AG04450 (cell line): ENCODE measurements at regions not wholly inside any gene's neighbourhood (a gene's known extent, or its start where the extent isn't known, plus 50 kb on each side); places are given as distances from the start of the nearest gene placed in this dataset.
"Not testable (repeated sequence)": the region's sequence is repeated elsewhere in the genome, so short reads cannot be mapped to it uniquely, and the experiment has no call there.

Experiments used
- CTCF ChIA-PET: fragments of 300-600, 350-600 bp; formaldehyde crosslinking; extraction: SDS; loops from one replicate; lab custom pipeline; 2022; ENCODE audit warnings: antibody characterized with exemption, inconsistent platforms; lab: Charles Lee
- POLR2A ChIA-PET: fragments of 350-600 bp; formaldehyde crosslinking; extraction: SDS; loops from one replicate; lab custom pipeline; 2021; ENCODE audit warnings: antibody characterized with exemption, inconsistent platforms; lab: Yijun Ruan, JAX
- DNase-seq: peaks from one replicate; pipeline ENCODE4 v3.0.0-alpha.2; 2011; ENCODE audit warnings: low read depth, low spot score
- H3K27ac ChIP-seq: one replicate; pipeline ENCODE4 v1.5.1; 2012; ENCODE audit warnings: low read depth, low read length, control low read depth
- H3K27me3 ChIP-seq: one replicate; pipeline ENCODE4 v1.6.0; 2012; ENCODE audit warnings: low read length; ENCODE audit not compliant: control insufficient read depth, insufficient read depth
- H3K4me3 ChIP-seq: 2 replicates; pipeline ENCODE4 v1.5.1; 2011; ENCODE audit warnings: mild to moderate bottlenecking, low read depth, low read length, control low read depth
- H3K9me3 ChIP-seq: 2 replicates; pipeline ENCODE4 v1.5.1; 2012; ENCODE audit warnings: low read length; ENCODE audit not compliant: control insufficient read depth, insufficient read depth
- TF ChIP-seq, protein P1 (sequence below): IDR thresholded peaks from 2 replicates; pipeline ENCODE4 v1.5.1; 2011; ENCODE audit warnings: low read depth, low read length, control low read depth, inconsistent platforms

DNA sequence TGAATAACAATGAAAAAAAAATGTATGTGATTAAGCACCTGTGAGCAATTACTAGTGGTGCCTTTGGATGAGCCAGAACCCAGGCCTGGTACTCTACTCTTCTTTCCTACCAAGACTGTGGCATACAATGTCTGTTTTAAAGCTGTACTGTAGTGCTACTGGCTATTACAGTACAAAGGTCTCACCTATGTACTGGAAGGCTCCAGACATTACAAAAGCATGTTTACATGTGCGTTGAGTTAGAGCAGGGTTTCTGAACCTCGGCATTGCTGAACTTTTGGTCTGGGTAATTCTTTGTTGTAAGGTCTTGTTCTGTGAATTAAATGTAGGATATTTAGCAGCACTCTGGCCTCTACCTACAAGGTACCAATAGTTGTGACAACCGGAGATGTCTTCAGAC lies 153.8 kb downstream of the SPATA18 start:
- ChIA-PET CTCF (no interaction called here), POLR2A (no interaction called here)
- H3K9me3 ChIP-seq = no peaks in the 10 kb centered on the region
- DNase-seq = no peak
- no peak overlapping the region for H3K27ac ChIP-seq
- H3K27me3 ChIP-seq = no peaks in the 10 kb centered on the region
- TF ChIP-seq, protein P1, sequence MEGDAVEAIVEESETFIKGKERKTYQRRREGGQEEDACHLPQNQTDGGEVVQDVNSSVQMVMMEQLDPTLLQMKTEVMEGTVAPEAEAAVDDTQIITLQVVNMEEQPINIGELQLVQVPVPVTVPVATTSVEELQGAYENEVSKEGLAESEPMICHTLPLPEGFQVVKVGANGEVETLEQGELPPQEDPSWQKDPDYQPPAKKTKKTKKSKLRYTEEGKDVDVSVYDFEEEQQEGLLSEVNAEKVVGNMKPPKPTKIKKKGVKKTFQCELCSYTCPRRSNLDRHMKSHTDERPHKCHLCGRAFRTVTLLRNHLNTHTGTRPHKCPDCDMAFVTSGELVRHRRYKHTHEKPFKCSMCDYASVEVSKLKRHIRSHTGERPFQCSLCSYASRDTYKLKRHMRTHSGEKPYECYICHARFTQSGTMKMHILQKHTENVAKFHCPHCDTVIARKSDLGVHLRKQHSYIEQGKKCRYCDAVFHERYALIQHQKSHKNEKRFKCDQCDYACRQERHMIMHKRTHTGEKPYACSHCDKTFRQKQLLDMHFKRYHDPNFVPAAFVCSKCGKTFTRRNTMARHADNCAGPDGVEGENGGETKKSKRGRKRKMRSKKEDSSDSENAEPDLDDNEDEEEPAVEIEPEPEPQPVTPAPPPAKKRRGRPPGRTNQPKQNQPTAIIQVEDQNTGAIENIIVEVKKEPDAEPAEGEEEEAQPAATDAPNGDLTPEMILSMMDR = no peak
- H3K4me3 ChIP-seq = no peak overlapping the region

DNA sequence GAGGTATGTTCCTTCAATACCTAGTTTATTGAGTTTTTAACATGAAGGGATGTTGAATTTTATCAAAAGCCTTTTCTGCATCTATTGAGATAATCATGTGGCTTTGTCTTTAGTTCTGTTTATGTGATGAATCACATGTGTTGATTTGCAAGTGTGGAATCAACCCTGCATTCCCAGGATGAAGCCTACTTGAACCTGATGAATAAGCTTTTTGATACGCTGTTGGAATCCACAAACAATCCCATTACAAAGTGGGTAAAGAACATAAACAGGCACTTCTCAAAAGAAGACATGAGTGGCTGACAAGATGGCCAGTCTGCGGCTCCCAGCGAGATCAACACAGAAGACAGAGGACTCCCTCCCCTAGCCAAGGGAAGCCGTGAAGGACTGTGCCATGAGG lies 156.0 kb downstream of the SPATA18 start:
- CTCF ChIA-PET, H3K4me3 ChIP-seq, H3K27me3 ChIP-seq, DNase-seq, POLR2A ChIA-PET, H3K9me3 ChIP-seq, H3K27ac ChIP-seq: not testable (repeated sequence)

DNA sequence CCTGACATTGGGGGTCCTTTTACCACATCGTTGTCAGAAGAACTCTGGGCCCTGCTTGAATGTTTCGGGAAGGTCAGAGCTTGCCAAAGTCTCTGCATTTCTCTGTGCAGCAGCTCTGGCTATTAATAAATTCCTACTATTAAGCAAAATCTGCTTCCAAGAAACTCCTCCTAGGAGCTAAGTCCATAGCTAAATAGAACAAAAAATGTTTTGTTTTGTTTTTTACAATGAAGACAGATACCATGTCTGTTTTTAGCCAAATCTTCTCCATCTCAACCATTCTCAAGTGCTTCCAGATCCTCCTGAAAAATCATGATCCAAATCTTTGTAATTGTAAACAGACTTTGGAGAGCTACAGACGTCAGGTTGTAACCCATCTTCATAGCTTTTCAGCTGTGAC lies 161.6 kb downstream of the SPATA18 start:
- POLR2A ChIA-PET = no interaction called here

DNA sequence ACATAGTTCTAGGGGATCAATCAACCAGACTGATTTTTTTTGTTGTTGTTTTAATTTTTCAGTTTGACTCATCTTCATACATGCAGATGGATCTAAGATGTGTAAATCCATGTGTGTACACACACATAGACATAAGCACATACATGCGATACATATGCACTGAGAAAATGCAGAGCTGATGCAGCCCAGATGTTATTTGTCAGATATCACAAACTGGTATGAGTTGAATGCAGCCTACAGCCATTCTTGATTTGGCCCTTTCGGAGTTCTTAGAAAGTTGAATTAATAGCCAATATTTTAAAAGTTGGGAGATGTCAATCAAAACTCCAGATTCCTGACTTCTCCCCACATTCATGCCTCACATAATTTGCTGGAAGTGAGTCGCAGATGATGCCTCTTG lies 180.4 kb downstream of the SPATA18 start:
- Histone ChIP-seq H3K4me3 (no peak overlapping the region), H3K9me3 (no peaks in the 10 kb centered on the region), H3K27ac (no peak overlapping the region), H3K27me3 (no peaks in the 10 kb centered on the region)
- no peak for DNase-seq
- ChIA-PET POLR2A (no interaction called here), CTCF (no interaction called here)
- TF ChIP-seq, protein P1 = no peak

More for the DNA sequence above, 161.6 kb downstream of the SPATA18 start:
- CTCF ChIA-PET = no interaction called here
- Histone ChIP-seq H3K27ac (no peak overlapping the region), H3K9me3 (no peaks in the 10 kb centered on the region), H3K4me3 (no peak overlapping the region), H3K27me3 (no peaks in the 10 kb centered on the region)
- DNase-seq = no peak
- TF ChIP-seq, protein P1 = no peak

DNA sequence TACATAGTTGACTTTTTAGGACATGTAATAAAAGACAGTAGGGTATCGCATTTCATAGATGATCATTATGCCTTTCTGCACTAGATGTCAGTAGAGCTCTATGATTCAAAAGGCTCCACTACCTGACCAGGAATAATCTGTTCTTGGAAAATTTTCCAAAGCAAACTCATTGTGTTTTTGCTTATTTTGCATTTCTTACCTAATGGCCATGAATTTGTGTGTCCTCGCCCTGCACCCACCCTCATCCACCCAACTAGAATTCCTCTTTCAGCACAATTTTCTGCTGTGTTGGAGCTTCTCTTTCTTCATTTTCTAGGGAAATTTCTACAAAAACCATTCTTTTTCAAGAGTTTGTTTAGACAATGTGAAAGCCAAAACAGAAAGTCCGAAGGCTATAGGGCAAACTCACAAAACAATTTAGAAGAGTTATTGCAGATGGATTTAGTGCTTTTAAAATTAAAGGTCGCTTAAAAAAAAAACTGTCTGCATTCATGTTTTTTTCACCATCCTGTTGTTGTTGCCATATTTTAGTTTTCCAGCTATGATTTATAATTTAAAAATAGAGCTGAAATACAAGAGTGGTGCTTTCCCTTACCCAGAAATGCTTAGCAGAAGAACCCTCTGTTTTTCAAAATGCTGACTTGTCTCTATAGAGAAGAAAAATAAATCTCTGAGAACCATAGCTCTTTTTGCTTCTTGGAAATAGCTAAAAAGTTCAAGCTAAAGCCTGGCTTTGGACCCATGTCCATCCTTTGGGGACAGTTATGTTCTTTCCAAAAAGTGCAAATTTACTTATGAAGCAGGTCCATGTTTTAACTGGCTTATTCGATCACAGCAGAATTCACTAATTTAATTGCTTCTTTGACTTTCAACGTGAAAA lies 183.7 kb downstream of the SPATA18 start:
- no peak for DNase-seq
- ChIA-PET POLR2A (no interaction called here), CTCF (interaction anchor here (0.6 to 2.0 kb wide), 8 partner anchors 9 to 750 kb away, joined by 3 to 8 read pairs (median 4); no protein-coding TSS in a partner anchor)
- TF ChIP-seq, protein P1 = peak; percentile 34
- no peaks in the 10 kb centered on the region for H3K27me3 ChIP-seq
- H3K27ac ChIP-seq = no peak overlapping the region
- H3K9me3 ChIP-seq = no peaks in the 10 kb centered on the region
- H3K4me3 ChIP-seq = no peak overlapping the region
